ENCODE measurements at regions not wholly inside any gene's neighbourhood (a gene's known extent, or its start where the extent isn't known, plus 50 kb on each side); places are given as distances from the start of the nearest gene placed in this dataset.

- TF ChIP-seq TAF1 (IDR thresholded peaks at IDR 0.05; ENCODE audit: low read depth), result no peak
- TF ChIP-seq REST (IDR thresholded peaks at IDR 0.05; ENCODE audit: low read depth), result no peak
Observed at GRCh38 chr15:45777781-45778180, 143.0 kb downstream of the SQOR start.
